ENCODE measurements at regions not wholly inside any gene's neighbourhood (a gene's known extent, or its start where the extent isn't known, plus 50 kb on each side); places are given as distances from the start of the nearest gene placed in this dataset.

- DNase-seq, result no peak
Observed at GRCh38 chr2:122447237-122447636, 691.8 kb downstream of the TSN start.

GRCh38 chr2:122451040-122451439 is 695.6 kb downstream of the TSN start:
- DNase-seq, result no peak

DNA sequence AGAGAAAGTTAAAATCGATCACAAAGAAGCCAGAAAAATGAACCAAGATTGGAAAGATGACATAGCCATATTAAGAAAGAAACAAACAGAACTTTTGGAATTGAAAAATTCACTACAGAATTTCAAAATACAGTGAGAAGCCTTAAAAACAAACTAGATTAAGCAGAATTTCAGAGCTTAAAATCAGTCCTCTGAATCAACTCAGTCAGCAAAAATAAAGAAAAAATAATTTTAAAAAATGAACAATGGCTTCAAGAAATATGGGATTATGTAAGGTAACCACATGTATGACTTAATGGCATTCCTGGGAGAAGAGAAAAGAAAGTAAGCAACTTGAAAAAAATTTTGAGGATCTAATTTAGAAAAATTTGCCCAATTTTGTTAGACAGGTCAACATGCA is 696.2 kb downstream of the TSN start:
- no peak for DNase-seq

- no peak for DNase-seq
Observed at GRCh38 chr2:122469147-122469546, 713.7 kb downstream of the TSN start.

DNA sequence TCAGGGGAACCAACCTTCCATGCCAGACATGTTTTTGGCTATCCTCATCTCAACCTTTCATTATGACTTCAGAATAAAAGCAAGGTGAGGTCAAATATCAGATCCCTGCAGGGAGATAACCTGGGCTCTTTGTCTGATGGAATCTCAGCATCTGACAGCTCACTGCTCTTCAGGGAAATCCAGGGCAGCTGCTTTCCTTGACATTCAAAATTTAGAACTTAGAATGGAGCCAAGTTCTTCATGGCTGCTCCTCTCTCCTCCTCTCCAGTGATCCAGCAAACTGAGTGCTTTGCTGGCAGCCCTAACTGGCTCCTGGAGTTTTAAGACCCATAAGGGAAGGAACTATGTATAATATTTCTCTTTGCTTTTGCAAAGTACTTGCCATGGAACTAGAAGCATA is 716.3 kb downstream of the TSN start:
- no peak for DNase-seq

GRCh38 chr2:122478117-122478516 is 722.7 kb downstream of the TSN start:
- DNase-seq, result no peak

DNA sequence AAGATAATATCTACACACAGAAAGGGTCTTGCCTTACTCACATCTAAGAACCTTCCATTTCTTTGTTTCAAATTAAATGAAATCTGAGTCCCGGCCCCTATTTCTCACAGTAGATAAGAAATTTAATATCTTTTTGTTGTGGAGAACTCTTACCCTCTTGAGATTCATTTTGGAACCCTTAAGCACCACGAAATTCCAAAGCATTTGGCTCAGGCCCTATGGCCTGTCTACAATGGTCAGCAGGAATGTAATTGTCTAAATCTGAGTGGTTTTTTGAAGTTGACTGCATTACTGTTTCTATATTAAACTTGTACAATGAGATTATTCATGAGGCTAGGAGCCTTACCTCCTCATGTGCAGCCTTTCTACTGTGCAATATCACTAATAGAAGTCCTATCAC is 723.3 kb downstream of the TSN start:
- DNase-seq, result no peak

- DNase-seq, result no peak
Observed at GRCh38 chr2:122480501-122481243, 725.2 kb downstream of the TSN start.

GRCh38 chr2:122481244-122481622 is 725.8 kb downstream of the TSN start:
- no peak for DNase-seq

DNA sequence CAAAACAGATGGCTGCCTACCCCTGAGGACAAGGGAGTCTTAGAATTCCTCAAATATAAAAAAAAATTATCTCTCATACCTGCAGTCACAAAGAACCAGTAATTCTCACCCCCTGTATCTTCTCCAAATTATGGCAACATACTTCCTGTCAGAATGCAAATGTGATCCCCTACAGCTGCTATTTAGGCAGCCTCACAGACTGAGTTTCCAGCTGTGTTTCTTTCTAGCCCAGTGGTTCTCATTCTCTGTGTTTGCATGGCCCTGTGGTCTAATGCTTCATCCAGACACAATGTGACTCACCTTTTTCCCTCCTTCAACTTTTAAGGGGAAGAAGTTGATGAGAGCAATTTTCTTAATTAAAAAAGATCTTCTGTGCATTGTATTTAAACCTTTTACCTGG is 726.3 kb downstream of the TSN start:
- DNase-seq, result no peak

- DNase-seq, result no peak
Observed at GRCh38 chr2:122486086-122486485, 730.6 kb downstream of the TSN start.

DNA sequence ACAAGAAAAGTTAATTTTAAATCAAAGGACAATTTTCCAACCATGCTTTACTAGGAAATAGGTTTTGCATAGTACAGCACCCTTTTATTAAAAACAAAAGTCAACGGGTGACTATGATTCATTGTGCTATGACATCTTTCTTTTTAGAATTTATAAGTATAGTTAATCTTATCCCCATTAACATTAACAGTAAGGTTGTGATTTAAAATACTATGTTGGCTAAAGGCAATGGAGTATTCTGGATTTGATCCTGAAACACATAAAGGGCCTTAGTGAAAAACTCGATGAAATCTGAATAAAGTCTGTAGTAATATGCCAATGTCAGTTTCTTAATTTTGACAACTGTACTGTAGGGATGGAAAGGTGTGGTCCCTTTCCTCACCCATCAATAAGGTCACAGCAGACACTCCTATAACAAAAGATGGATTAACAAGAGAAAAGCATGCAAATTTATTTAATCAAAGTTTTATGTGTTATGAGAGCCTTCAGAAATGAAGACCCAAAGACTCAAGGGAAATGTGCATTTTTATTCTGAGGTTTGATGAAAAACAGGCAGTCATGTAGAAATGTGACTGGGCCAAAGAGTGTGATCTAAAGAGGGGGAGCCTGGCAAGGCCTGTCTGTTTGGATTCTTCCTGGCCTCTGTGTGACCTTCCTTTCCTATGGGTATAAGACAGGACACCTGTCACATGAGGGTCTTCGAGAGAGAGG is 731.4 kb downstream of the TSN start:
- DNase-seq, result no peak

DNA sequence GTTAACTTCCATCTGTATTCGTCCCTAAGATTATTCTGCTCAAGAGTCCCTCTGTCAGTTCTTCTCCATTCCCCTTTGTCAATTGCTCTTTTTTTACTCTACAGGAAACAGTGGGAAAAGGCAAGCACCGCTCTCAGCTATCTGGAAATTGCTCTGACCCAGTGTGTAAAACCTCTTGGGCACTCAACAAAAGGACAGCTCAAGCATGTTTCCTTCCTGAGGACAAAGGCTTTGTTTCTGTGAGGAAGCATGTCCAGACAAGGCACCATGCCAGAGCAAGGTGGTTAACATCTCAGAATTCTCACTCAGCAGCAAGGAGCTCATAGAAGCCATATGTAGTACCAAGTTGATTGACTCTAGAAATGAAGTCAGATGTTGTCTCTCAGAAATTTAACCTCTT is 735.6 kb downstream of the TSN start:
- DNase-seq, result no peak

- DNase-seq, result no peak
Observed at GRCh38 chr2:122500316-122501105, 745.1 kb downstream of the TSN start.

DNA sequence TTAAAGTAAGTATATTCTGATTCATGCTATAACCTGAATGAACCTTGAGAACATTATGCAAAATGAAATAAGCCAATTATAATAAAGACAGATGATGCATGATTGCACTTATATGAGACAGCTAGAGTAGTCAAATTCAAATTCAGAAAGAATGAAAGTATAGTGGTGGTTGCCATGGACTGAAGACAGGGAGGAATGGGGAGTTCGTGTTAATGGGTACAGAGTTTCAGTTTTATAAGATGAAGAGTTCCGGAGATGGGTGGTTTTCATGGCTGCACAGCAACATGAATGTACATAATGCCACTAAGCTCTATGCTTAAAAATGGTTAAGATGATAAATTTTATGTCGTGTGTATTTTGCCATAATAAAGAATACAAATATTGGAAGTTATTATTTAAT is 751.2 kb downstream of the TSN start:
- DNase-seq, result no peak

DNA sequence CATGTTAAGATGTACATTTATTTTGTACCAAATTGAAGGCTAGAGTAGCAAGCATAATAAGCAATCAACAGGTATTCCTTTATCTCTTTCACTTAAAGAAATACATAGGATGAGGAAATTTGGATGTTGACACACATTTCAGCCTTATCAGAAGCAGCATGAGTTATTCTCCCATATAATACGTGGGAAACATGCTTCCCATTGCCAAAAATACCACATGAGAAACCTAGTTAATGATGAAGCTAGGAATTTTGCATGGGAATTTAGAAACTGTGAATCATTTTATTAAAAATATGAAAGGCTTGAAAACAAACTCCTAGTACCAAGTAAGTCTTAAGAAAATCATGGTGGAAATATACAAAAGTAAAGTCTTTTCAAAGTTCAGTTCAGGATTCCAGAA is 751.8 kb downstream of the TSN start:
- DNase-seq, result no peak

GRCh38 chr2:122512091-122512490 is 756.6 kb downstream of the TSN start:
- DNase-seq, result no peak

- DNase-seq, result no peak
Observed at GRCh38 chr2:122514451-122514996, 759.1 kb downstream of the TSN start.

DNA sequence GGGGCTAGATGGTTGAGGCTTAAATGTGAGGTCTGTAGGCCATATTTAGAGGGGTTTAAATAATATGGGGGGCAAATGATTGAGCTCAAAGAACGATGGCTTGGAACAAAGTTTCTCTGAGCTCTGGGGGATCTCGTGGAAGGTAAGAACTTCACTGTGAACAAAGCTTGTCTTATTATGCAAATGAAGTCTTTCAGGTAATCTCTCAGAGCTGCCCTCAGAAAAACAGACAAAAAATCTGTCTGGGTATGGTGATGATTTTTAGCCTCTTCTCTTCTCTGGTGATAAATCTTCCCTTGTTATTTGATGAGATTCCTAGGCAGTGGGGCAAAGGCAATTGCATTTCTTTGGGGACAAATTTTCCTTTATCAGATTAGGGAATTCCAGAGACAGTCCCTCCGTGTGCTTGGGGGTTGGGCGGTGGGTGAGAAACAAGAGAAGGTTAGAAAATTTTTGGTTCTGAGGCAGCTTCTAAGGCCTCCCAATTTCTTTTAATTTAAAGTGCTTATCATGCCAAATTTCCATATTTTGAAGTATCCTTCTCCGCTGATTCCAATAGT is 760.4 kb downstream of the TSN start:
- DNase-seq, result no peak

GRCh38 chr2:122516775-122517174 is 761.3 kb downstream of the TSN start:
- DNase-seq, result no peak

GRCh38 chr2:122519366-122519765 is 763.9 kb downstream of the TSN start:
- no peak for DNase-seq

- no peak for DNase-seq
Observed at GRCh38 chr2:122519821-122520611, 764.6 kb downstream of the TSN start.

Measured in NCI-H1417 treated with DMSO at 0.1 percent for 48 hours (cell line).